ENCODE measurements at regions not wholly inside any gene's neighbourhood (a gene's known extent, or its start where the extent isn't known, plus 50 kb on each side); places are given as distances from the start of the nearest gene placed in this dataset.

DNA sequence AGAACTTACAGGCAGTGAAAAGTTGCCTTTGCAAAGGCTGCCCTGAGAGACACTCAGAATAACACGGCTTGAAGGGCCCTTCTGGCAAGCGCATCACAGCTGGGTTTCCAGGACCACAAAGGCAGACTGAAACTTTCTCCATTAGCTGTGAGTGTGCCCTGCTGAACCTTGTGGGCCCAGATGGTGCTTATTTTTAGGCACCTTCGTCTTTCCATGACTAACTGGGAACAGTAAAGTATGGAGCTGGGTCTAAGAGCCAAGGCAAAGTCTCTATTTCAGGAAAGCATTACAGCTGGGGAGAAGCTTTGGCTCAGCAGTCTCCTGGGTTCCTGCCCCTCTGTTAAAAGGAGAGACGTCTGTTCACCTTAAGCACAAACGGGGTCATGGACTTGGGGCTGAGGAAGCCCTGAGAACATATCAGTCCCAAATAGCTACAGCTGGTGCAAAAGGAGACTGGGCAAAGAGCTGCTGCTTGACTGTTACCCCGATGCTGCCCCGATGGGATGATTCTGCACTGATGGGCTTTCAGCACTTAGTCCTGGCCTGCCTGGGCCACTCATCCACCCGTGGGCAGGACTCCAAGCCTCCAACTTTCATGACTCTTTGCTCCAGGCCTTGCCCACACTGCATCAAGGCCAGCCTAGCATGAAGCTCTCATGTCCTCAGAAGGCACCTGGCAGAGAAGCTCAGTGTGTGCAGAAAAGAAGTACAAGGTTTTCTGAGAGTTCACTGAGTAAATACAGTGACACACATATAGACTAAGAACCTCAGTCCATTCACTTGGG is 248.3 kb downstream of the PHLDA1 start:
- TF ChIP-seq POLR2A (IDR thresholded peaks at IDR 0.05): no peak
- no peak for TF ChIP-seq POLR2AphosphoS5 (IDR thresholded peaks at IDR 0.05; ENCODE audit: insufficient read depth in 1 of 2, low read depth in 1 of 2)

Measured in vagina (tissue), 2 donors.